ENCODE measurements at regions not wholly inside any gene's neighbourhood (a gene's known extent, or its start where the extent isn't known, plus 50 kb on each side); places are given as distances from the start of the nearest gene placed in this dataset.

DNA sequence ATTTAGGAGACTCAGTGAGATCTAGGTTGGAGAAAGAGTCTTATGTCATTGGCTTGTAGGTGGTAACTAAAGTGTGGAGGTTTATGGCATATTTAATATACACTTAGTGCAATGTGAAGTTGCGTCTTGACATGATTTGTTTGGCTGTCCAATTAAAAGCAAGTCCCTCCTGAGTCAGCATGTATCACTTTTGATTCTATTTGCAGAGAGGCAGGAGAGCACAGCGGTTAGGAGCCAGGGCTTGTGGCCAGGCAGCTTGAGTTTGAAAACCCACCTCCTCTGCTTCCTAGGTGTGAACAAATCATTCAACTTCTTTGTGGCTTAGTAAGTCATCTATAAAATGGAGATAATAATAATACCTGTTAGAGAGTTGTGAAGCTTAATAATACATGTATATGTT lies 68.5 kb upstream of the OTX2 start:
- DNase-seq (ENCODE audit: insufficient read length, low spot score) (no peak), FAIRE-seq (no peak)

DNA sequence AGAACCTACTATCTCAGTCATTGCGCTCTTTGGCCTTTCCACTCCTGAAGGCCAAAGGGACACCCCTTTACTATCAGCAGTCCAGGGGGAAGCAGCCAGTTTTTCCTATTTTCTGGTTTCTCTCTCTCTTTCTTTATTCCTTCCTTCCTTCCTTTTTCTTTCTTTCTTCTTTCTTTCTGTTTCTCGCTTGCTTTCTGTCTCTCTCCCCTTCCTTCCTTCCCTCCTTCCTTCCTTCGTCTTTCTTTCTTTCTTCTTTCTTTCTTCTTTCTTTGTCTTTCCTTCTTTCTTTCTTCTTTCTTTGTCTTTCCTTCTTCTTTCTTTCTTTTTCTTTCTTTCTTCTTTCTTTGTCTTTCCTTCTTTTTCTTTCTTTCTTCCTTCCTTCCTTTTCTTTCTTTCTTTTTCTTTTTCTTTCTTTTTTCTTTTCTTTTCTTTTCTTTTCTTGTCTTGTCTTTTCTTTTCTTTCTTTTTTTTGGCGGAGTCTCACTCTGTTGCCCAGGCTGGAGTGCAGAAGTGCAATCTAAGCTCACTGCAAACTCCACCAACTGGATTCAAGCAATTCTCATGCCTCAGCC lies 64.9 kb upstream of the OTX2 start:
- DNase-seq (ENCODE audit: insufficient read length, low spot score) = no peak
- no peak for FAIRE-seq

DNA sequence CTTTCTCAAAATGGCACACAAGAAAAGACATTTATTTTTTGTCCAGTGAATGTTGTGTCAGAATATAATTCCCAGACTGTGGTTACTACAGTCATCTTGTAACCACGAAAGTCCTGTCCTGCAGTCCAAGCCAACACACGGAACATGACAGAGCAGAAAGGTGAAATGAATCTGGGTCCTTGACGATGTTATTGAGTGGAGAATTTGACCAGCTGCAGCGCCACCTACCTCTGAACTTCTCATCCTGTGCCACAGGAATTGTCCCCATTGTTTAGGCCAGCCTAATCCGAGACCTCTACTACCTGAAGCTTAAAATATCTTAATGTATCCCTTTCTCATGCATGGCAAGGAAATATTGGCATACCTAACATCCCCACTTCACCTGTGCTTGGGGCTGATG lies 64.1 kb upstream of the OTX2 start:
- DNase-seq (ENCODE audit: insufficient read length, low spot score) (no peak), FAIRE-seq (peak; percentile 93)

DNA sequence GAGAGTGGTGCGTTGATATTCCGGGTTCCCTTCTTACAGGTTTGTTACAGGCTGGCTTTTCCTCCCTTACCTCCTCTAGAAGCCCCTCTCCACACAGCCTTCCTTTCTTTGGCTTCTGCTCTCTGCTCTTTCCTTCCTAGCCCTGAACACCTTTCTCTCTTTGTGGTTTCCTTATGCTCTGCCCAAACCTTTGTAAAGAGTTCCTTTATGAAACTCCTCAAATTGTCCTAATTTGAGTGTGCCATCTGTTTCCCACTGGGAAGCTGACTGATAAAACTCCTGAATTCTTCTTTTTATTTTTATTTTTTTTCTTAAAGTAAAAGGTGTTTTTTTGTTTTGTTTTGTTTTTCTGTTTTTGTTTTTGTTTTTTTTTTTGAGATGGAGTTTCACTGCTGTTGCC lies 60.1 kb upstream of the OTX2 start:
- DNase-seq (ENCODE audit: insufficient read length, low spot score) = no peak
- no peak for FAIRE-seq

DNA sequence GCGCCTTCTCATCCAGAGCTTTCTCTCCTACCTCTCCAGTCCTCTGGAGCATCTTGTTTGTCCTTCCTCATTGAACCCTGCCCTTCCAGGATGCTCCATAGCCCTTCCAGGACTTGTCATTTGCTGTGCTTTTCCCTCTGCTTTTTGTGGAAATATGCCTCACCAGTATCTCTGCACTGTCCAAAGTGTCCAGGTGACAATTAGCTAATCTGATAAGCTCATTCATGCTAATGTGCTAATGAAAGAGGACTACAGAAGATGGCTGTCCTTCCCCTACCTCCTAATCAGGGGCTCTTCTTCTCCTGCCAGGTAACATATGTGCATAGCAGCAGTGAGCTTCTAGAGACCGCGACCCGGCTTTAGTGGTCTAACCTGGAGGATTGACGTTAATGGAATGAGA lies 58.4 kb upstream of the OTX2 start:
- FAIRE-seq = peak; percentile 63

DNA sequence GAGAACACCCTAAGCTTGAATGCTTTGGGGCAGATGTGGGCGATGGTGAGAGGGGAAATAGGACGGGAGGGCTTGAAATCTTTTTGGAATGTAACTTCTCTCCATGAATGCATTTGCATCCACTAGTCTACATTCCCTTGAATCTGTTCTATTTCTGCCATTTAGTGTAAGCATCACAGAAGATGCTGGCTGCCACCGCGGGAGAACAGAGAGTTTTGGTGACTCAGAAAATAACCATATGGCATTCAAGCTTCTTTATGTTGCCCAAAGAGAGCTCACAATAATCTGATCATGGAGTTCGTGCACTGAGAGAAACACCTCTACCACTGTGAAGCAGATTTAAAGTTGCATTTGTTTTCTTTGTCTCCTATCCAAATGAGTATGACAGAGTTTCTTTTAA lies 52.6 kb upstream of the OTX2 start:
- FAIRE-seq = peak; percentile 85
- no peak for DNase-seq (ENCODE audit: insufficient read length, low spot score)

More for the DNA sequence above, 58.4 kb upstream of the OTX2 start:
- DNase-seq (ENCODE audit: insufficient read length, low spot score) = no peak

DNA sequence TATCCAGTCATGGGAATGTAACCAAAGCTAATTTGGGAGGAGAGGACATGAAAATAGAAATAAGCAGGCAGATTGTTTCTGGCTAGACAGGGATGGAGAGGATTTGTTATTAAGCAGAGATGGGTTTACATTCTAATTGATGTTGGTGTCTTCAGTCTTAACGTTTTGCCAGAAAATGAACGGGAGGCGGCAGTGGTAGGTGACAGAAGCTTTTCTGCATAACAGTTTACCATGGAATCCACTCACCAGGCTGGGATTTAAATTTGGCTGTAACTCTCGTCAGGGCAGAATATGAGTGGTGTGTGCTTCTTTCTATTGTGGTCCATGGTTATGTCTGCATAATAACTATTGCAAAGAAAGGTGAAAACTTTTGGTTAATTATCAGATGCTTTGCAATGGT lies 50.2 kb upstream of the OTX2 start:
- FAIRE-seq (peak; percentile 88), DNase-seq (ENCODE audit: insufficient read length, low spot score) (no peak)

Data from HTR-8/SVneo (cell line).